CD4-positive, alpha-beta memory T cell (primary cell): ENCODE measurements at regions not wholly inside any gene's neighbourhood (a gene's known extent, or its start where the extent isn't known, plus 50 kb on each side); places are given as distances from the start of the nearest gene placed in this dataset.

Experiments used
- CTCF ChIA-PET: fragments of 350-600 bp; sonication (Branson Sonifier 250); formaldehyde crosslinking; loops from one replicate; lab custom pipeline; 2021; ENCODE audit warnings: inconsistent platforms; ENCODE audit not compliant: partially characterized antibody; lab: Charles Lee
- POLR2A ChIA-PET: fragments of 350-600 bp; sonication (Branson Sonifier 250); formaldehyde crosslinking; loops from one replicate; lab custom pipeline; 2021; ENCODE audit not compliant: partially characterized antibody; lab: Charles Lee
- DNase-seq, 5 donors: peaks; one replicate each; pipeline versions ENCODE4 v3.0.0 to v3.0.0-alpha.2; 2020 to 2022; ENCODE audit warnings: mixed read lengths in 1 of 5
- H3K27ac ChIP-seq: one replicate; pipeline ENCODE4 v1.7.0; 2013; ENCODE audit warnings: low read depth, low read length
- H3K27me3 ChIP-seq: 2 replicates; pipeline ENCODE4 v1.7.0; 2013; ENCODE audit warnings: mild to moderate bottlenecking, low read length, moderate library complexity; ENCODE audit not compliant: insufficient read depth
- H3K36me3 ChIP-seq: 2 replicates; pipeline ENCODE4 v1.7.0; 2013; ENCODE audit warnings: mild to moderate bottlenecking, low read length, moderate library complexity; ENCODE audit not compliant: insufficient read depth
- H3K4me1 ChIP-seq: 2 replicates; pipeline ENCODE4 v1.7.0; 2013; ENCODE audit warnings: mild to moderate bottlenecking, low read length, moderate library complexity; ENCODE audit not compliant: insufficient read depth
- H3K4me3 ChIP-seq, 2 donors: one replicate each; pipeline ENCODE4 v1.7.0; 2013; ENCODE audit warnings: low read length in 2 of 2, mild to moderate bottlenecking in 1 of 2
- H3K9me3 ChIP-seq, 2 donors: one replicate each; pipeline ENCODE4 v1.7.0; 2013; ENCODE audit warnings: low read length in 2 of 2, control low read depth in 1 of 2; ENCODE audit not compliant: control insufficient read depth in 1 of 2
- H3K27ac Mint-ChIP-seq, 7 donors: one replicate each; pipeline ENCODE4 v1.8.0; 2020 to 2021; ENCODE audit warnings: mixed read lengths in 7 of 7, mild to moderate bottlenecking in 6 of 7, inconsistent platforms in 3 of 7, moderate library complexity in 3 of 7
- H3K27me3 Mint-ChIP-seq, 2 donors: one replicate each; pipeline ENCODE4 v1.8.0; 2020 to 2021; ENCODE audit warnings: mixed read lengths in 2 of 2
- H3K36me3 Mint-ChIP-seq, 2 donors: one replicate each; pipeline ENCODE4 v1.8.0; 2020 to 2021; ENCODE audit warnings: mixed read lengths in 2 of 2, inconsistent platforms in 1 of 2, mild to moderate bottlenecking in 1 of 2
- H3K4me1 Mint-ChIP-seq, 4 donors: one replicate each; pipeline ENCODE4 v1.8.0; 2020 to 2021; ENCODE audit warnings: mixed read lengths in 4 of 4, mild to moderate bottlenecking in 1 of 4
- H3K4me3 Mint-ChIP-seq, 8 donors: one replicate each; pipeline ENCODE4 v1.8.0; 2020 to 2021; ENCODE audit warnings: mixed read lengths in 8 of 8, mild to moderate bottlenecking in 7 of 8, moderate library complexity in 6 of 8, inconsistent platforms in 3 of 8
- H3K9me3 Mint-ChIP-seq, 8 donors: one replicate each; pipeline ENCODE4 v1.8.0; 2020 to 2021; ENCODE audit warnings: mixed read lengths in 8 of 8, mild to moderate bottlenecking in 5 of 8, inconsistent platforms in 3 of 8, moderate library complexity in 1 of 8
- intact Hi-C: fragments of 100-400 bp; cut with micrococcal nuclease; formaldehyde crosslinking; loops from one replicate; pipeline ENCODE4 v1.15.1; 2023

DNA sequence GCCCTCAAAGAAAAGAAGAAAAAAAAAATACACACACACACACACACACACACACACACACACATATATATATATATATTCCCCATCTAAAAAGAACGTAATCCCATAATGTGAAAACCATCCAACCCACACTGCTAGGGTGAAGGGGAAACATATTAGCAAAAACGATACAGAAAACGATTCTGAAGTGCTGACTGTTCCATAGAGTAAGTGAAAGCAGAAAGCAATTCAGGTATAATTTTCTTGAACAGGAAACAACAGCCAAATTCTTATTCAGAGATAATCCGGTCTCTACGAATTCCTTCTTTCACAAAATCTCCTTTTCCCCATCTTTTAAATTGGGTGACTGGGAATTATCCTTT lies 393.5 kb downstream of the NOVA1 start:
- Histone ChIP-seq H3K27ac (no peak overlapping the region), H3K27me3 (no peaks in the 10 kb centered on the region), H3K4me1 (no peaks in the 10 kb centered on the region), H3K4me3 (no peak overlapping the region), H3K36me3 (no peaks in the 10 kb centered on the region), H3K9me3 (no peaks in the 10 kb centered on the region)
- Mint-ChIP-seq H3K4me3 (no peak overlapping the region), H3K9me3 (peaks cover 0 to 31% (median 19%) of the 10 kb centered on the region in 8 donors), H3K4me1 (no peaks in the 10 kb centered on the region), H3K27ac (no peak overlapping the region), H3K36me3 (no peaks in the 10 kb centered on the region), H3K27me3 (peaks cover 0 to 1% of the 10 kb centered on the region in 2 donors)
- POLR2A ChIA-PET: no interaction called here
- CTCF ChIA-PET: no interaction called here
- intact Hi-C loops: no loop called here
- no peak for DNase-seq

GRCh38 chr14:26200687-26201086 lies 397.1 kb downstream of the NOVA1 start:
- H3K27ac Mint-ChIP-seq: no peak overlapping the region
- CTCF ChIA-PET: no interaction called here
- no peak overlapping the region for H3K4me3 Mint-ChIP-seq
- Histone ChIP-seq H3K4me1 (no peaks in the 10 kb centered on the region), H3K27ac (no peak overlapping the region), H3K36me3 (no peaks in the 10 kb centered on the region), H3K27me3 (no peaks in the 10 kb centered on the region), H3K9me3 (no peaks in the 10 kb centered on the region), H3K4me3 (no peak overlapping the region)
- POLR2A ChIA-PET: no interaction called here
- peaks cover 0 to 1% (median 0%) of the 10 kb centered on the region in 4 donors for H3K4me1 Mint-ChIP-seq
- intact Hi-C loops: no loop called here
- H3K27me3 Mint-ChIP-seq: peaks cover 0 to 1% of the 10 kb centered on the region in 2 donors
- H3K9me3 Mint-ChIP-seq: peaks cover 0 to 36% (median 22%) of the 10 kb centered on the region in 8 donors
- no peaks in the 10 kb centered on the region for H3K36me3 Mint-ChIP-seq
- no peak for DNase-seq

DNA sequence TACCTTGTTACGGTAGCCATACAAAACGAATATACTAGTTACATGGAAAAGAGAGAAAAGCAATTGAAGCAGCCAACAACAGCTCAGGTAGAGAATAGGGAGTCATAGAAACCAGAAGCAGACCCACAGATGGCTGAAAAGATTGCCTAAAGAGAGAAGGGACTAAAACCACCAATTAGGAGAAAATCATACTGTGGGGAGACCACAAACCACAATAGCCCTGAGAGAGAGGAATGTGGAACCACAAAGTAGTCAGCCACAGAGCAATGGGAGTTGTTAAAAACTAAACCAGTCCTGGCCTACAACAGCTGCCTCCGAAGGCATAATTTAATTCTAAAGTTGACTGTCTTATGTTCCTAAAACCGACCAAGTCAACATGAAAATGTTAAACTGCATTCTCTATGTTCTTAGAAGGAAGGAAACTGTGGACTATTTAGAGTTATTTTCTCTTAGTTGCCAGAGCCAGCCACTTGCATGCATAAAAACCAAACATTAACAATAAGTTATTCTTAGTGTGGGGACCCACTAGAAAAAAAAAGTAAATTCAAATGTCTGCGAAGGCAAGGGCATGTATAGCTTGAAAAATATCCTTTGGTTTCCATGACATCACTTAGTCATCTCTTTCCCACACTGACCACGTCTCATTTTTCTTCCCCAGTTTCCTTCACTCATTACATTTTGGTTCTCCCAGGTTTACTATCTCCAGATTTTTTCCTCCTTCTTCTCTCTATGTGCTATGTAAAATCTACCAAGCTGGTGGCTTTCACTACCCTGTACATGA lies 398.1 kb downstream of the NOVA1 start:
- no peaks in the 10 kb centered on the region for H3K36me3 ChIP-seq
- POLR2A ChIA-PET: no interaction called here
- DNase-seq: no peak
- no peak overlapping the region for H3K27ac ChIP-seq
- peaks cover 0 to 1% (median 0%) of the 10 kb centered on the region in 4 donors for H3K4me1 Mint-ChIP-seq
- no peaks in the 10 kb centered on the region for H3K27me3 ChIP-seq
- H3K4me1 ChIP-seq: no peaks in the 10 kb centered on the region
- CTCF ChIA-PET: no interaction called here
- no peak overlapping the region for H3K4me3 ChIP-seq
- peaks cover 0 to 35% (median 22%) of the 10 kb centered on the region in 8 donors for H3K9me3 Mint-ChIP-seq
- no peak overlapping the region for H3K27ac Mint-ChIP-seq
- H3K9me3 ChIP-seq: no peaks in the 10 kb centered on the region
- H3K27me3 Mint-ChIP-seq: peaks cover 0 to 1% of the 10 kb centered on the region in 2 donors
- intact Hi-C loops: no loop called here
- H3K36me3 Mint-ChIP-seq: no peaks in the 10 kb centered on the region
- H3K4me3 Mint-ChIP-seq: peak overlapping the region in 1 of 8 donors; percentile 27

- Histone ChIP-seq H3K36me3 (no peaks in the 10 kb centered on the region), H3K4me1 (no peaks in the 10 kb centered on the region), H3K27me3 (no peaks in the 10 kb centered on the region), H3K9me3 (no peaks in the 10 kb centered on the region), H3K27ac (no peak overlapping the region), H3K4me3 (no peak overlapping the region)
- Mint-ChIP-seq H3K4me3 (no peak overlapping the region), H3K36me3 (no peaks in the 10 kb centered on the region), H3K4me1 (peaks cover 0 to 1% (median 0%) of the 10 kb centered on the region in 4 donors), H3K27me3 (peaks cover 0 to 1% of the 10 kb centered on the region in 2 donors), H3K27ac (no peak overlapping the region), H3K9me3 (peaks cover 0 to 40% (median 21%) of the 10 kb centered on the region in 8 donors)
- ChIA-PET CTCF (no interaction called here), POLR2A (no interaction called here)
- intact Hi-C loops: no loop called here
- no peak for DNase-seq
Observed at GRCh38 chr14:26199096-26199495, 398.7 kb downstream of the NOVA1 start.

- Mint-ChIP-seq H3K27ac (no peak overlapping the region), H3K36me3 (no peaks in the 10 kb centered on the region), H3K9me3 (peaks cover 2 to 36% (median 17%) of the 10 kb centered on the region in 8 donors), H3K27me3 (no peaks in the 10 kb centered on the region), H3K4me3 (no peak overlapping the region), H3K4me1 (peaks cover 0 to 1% (median 0%) of the 10 kb centered on the region in 4 donors)
- no peak overlapping the region for H3K27ac ChIP-seq
- H3K9me3 ChIP-seq: no peaks in the 10 kb centered on the region
- intact Hi-C loops: no loop called here
- H3K27me3 ChIP-seq: no peaks in the 10 kb centered on the region
- H3K4me1 ChIP-seq: no peaks in the 10 kb centered on the region
- no peak overlapping the region for H3K4me3 ChIP-seq
- DNase-seq: no peak
- CTCF ChIA-PET: no interaction called here
- no peaks in the 10 kb centered on the region for H3K36me3 ChIP-seq
- POLR2A ChIA-PET: no interaction called here
Observed at GRCh38 chr14:26194816-26195215, 403.0 kb downstream of the NOVA1 start.

GRCh38 chr14:26191671-26192070 lies 406.2 kb downstream of the NOVA1 start:
- intact Hi-C loops: no loop called here
- H3K9me3 Mint-ChIP-seq: peaks cover 4 to 35% (median 13%) of the 10 kb centered on the region in 8 donors

DNA sequence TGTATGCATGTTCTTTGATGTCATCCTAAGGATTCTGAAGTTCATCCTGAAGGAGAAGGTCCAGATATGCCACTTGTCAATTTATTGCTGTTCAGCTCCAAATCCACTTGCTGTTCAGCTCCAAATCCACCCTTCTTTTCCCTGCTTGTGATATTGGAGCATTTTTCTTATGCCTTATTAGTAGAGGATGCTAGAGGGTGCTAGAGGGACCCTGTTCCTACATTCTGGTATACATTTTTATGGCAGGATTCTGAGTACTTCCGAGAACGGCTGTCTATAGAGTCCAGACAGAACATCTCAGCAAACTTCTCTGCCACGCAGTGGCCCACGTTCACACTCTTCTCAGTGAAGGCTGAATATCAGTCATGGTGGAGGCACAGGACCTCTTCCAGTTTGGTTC lies 406.7 kb downstream of the NOVA1 start:
- H3K4me3 Mint-ChIP-seq: no peak overlapping the region
- DNase-seq: no peak
- H3K4me1 ChIP-seq: no peaks in the 10 kb centered on the region
- no peaks in the 10 kb centered on the region for H3K36me3 ChIP-seq
- peaks cover 4 to 30% (median 9%) of the 10 kb centered on the region in 8 donors for H3K9me3 Mint-ChIP-seq
- ChIA-PET CTCF (no interaction called here), POLR2A (no interaction called here)
- intact Hi-C loops: no loop called here
- no peak overlapping the region for H3K27ac Mint-ChIP-seq
- no peaks in the 10 kb centered on the region for H3K4me1 Mint-ChIP-seq
- H3K4me3 ChIP-seq: no peak overlapping the region
- H3K27ac ChIP-seq: no peak overlapping the region
- H3K36me3 Mint-ChIP-seq: no peaks in the 10 kb centered on the region
- H3K27me3 Mint-ChIP-seq: no peaks in the 10 kb centered on the region
- H3K27me3 ChIP-seq: no peaks in the 10 kb centered on the region
- H3K9me3 ChIP-seq: peaks cover 0 to 5% of the 10 kb centered on the region in 2 donors

More at GRCh38 chr14:26191671-26192070, 406.2 kb downstream of the NOVA1 start:
- Mint-ChIP-seq H3K4me3 (no peak overlapping the region), H3K27me3 (no peaks in the 10 kb centered on the region), H3K36me3 (no peaks in the 10 kb centered on the region), H3K4me1 (no peaks in the 10 kb centered on the region), H3K27ac (no peak overlapping the region)
- H3K9me3 ChIP-seq: peaks cover 0 to 5% of the 10 kb centered on the region in 2 donors
- ChIA-PET CTCF (interaction anchor here (1.4 kb wide), 1 partner anchor 8 kb away, joined by 4 read pairs; no protein-coding TSS in a partner anchor), POLR2A (no interaction called here)
- H3K36me3 ChIP-seq: no peaks in the 10 kb centered on the region
- DNase-seq: no peak
- no peaks in the 10 kb centered on the region for H3K4me1 ChIP-seq
- no peak overlapping the region for H3K27ac ChIP-seq
- no peak overlapping the region for H3K4me3 ChIP-seq
- no peaks in the 10 kb centered on the region for H3K27me3 ChIP-seq
